Right atrium auricular region (tissue), 2 donors: ENCODE measurements at regions not wholly inside any gene's neighbourhood (a gene's known extent, or its start where the extent isn't known, plus 50 kb on each side); places are given as distances from the start of the nearest gene placed in this dataset.

Experiments used
- DNase-seq: peaks from one replicate; pipeline ENCODE4 v3.0.0-alpha.2; 2019; ENCODE audit warnings: low spot score
- H3K27ac ChIP-seq, 2 donors: fragments of 200-600 bp; sonication (generic); 1 replicate in 1 of 2; 2 replicates in 1 of 2; pipeline ENCODE4 v1.5.1; 2016 to 2019
- H3K27me3 ChIP-seq, 2 donors: fragments of 200-600 bp; sonication (generic); one replicate each; pipeline versions ENCODE4 v1.5.1 to v1.6.0; 2017 to 2019
- H3K36me3 ChIP-seq: fragments of 200-600 bp; sonication (generic); one replicate; pipeline ENCODE4 v1.5.1; 2016
- H3K4me1 ChIP-seq, 2 donors: fragments of 200-600 bp; sonication (generic); one replicate each; pipeline versions ENCODE4 v1.5.1 to v1.6.0; 2017 to 2019
- H3K4me3 ChIP-seq, 2 donors: fragments of 200-600 bp; sonication (generic); 1 replicate in 1 of 2; 2 replicates in 1 of 2; pipeline ENCODE4 v1.5.1; 2017 to 2019; ENCODE audit warnings: mild to moderate bottlenecking in 1 of 2, moderate library complexity in 1 of 2
- H3K9me3 ChIP-seq, 2 donors: fragments of 200-600 bp; sonication (generic); one replicate each; pipeline ENCODE4 v1.5.1; 2019
- CTCF ChIP-seq, 2 donors: fragments of 200-600 bp; sonication (generic); IDR thresholded peaks; one replicate each; pipeline ENCODE4 v1.5.1; 2019; ENCODE audit warnings: antibody characterized with exemption in 2 of 2

- H3K4me1 ChIP-seq = no peaks in the 10 kb centered on the region
- no peaks in the 10 kb centered on the region for H3K27me3 ChIP-seq
- TF ChIP-seq CTCF (IDR thresholded peaks at IDR 0.05) = no peak
- H3K4me3 ChIP-seq = no peak overlapping the region
- no peaks in the 10 kb centered on the region for H3K36me3 ChIP-seq
- no peak overlapping the region for H3K27ac ChIP-seq
- DNase-seq = no peak
- H3K9me3 ChIP-seq = no peaks in the 10 kb centered on the region
Observed at GRCh38 chr4:75232546-75232945, 281.7 kb downstream of the RCHY1 start.

GRCh38 chr4:75229806-75230570 lies 284.2 kb downstream of the RCHY1 start:
- Histone ChIP-seq H3K36me3 (no peaks in the 10 kb centered on the region), H3K27me3 (no peaks in the 10 kb centered on the region), H3K27ac (no peak overlapping the region), H3K4me3 (no peak overlapping the region), H3K4me1 (no peaks in the 10 kb centered on the region), H3K9me3 (peaks cover 0 to 6% of the 10 kb centered on the region in 2 donors)
- no peak for TF ChIP-seq CTCF (IDR thresholded peaks at IDR 0.05)
- no peak for DNase-seq

GRCh38 chr4:75213480-75213879 lies 280.6 kb downstream of the PARM1 start:
- no peak for TF ChIP-seq CTCF (IDR thresholded peaks at IDR 0.05)
- Histone ChIP-seq H3K9me3 (peaks cover 0 to 3% of the 10 kb centered on the region in 2 donors), H3K27ac (no peak overlapping the region), H3K4me1 (no peaks in the 10 kb centered on the region), H3K4me3 (no peak overlapping the region), H3K36me3 (no peaks in the 10 kb centered on the region), H3K27me3 (no peaks in the 10 kb centered on the region)
- no peak for DNase-seq

- H3K9me3 ChIP-seq = peaks cover 0 to 3% of the 10 kb centered on the region in 2 donors
- H3K27me3 ChIP-seq = no peaks in the 10 kb centered on the region
- no peak for TF ChIP-seq CTCF (IDR thresholded peaks at IDR 0.05)
- no peak overlapping the region for H3K27ac ChIP-seq
- no peak overlapping the region for H3K4me3 ChIP-seq
- H3K4me1 ChIP-seq = no peaks in the 10 kb centered on the region
- DNase-seq = no peak
- H3K36me3 ChIP-seq = no peaks in the 10 kb centered on the region
Observed at GRCh38 chr4:75211422-75211821, 278.5 kb downstream of the PARM1 start.

- no peaks in the 10 kb centered on the region for H3K4me1 ChIP-seq
- no peak overlapping the region for H3K4me3 ChIP-seq
- no peaks in the 10 kb centered on the region for H3K36me3 ChIP-seq
- TF ChIP-seq CTCF (IDR thresholded peaks at IDR 0.05) = no peak
- no peaks in the 10 kb centered on the region for H3K9me3 ChIP-seq
- DNase-seq = no peak
- no peaks in the 10 kb centered on the region for H3K27me3 ChIP-seq
- H3K27ac ChIP-seq = no peak overlapping the region
Observed at GRCh38 chr4:75207902-75208301, 275.0 kb downstream of the PARM1 start.

- no peak overlapping the region for H3K4me3 ChIP-seq
- no peaks in the 10 kb centered on the region for H3K27me3 ChIP-seq
- TF ChIP-seq CTCF (IDR thresholded peaks at IDR 0.05) = no peak
- H3K9me3 ChIP-seq = no peaks in the 10 kb centered on the region
- H3K4me1 ChIP-seq = no peaks in the 10 kb centered on the region
- no peak for DNase-seq
- no peaks in the 10 kb centered on the region for H3K36me3 ChIP-seq
- H3K27ac ChIP-seq = no peak overlapping the region
Observed at GRCh38 chr4:75195111-75195510, 262.2 kb downstream of the PARM1 start.
